GM21381 (cell line): ENCODE measurements at regions not wholly inside any gene's neighbourhood (a gene's known extent, or its start where the extent isn't known, plus 50 kb on each side); places are given as distances from the start of the nearest gene placed in this dataset.
"Not testable (repeated sequence)": the region's sequence is repeated elsewhere in the genome, so short reads cannot be mapped to it uniquely, and the experiment has no call there.

Experiments used
- ATAC-seq: cut with Tn5 transposase; IDR thresholded peaks from one replicate; pipeline ENCODE4 v1.9.1; 2021; ENCODE audit warnings: mild to moderate bottlenecking, moderate library complexity; ENCODE audit not compliant: unreplicated experiment

- ATAC-seq, result no peak
Measured at GRCh38 chr3:94398036-94398435, 335.2 kb downstream of the NSUN3 start.

- no peak for ATAC-seq
Measured at GRCh38 chr3:94401466-94401865, 338.6 kb downstream of the NSUN3 start.

GRCh38 chr3:94402126-94402525 is 339.3 kb downstream of the NSUN3 start:
- no peak for ATAC-seq

DNA sequence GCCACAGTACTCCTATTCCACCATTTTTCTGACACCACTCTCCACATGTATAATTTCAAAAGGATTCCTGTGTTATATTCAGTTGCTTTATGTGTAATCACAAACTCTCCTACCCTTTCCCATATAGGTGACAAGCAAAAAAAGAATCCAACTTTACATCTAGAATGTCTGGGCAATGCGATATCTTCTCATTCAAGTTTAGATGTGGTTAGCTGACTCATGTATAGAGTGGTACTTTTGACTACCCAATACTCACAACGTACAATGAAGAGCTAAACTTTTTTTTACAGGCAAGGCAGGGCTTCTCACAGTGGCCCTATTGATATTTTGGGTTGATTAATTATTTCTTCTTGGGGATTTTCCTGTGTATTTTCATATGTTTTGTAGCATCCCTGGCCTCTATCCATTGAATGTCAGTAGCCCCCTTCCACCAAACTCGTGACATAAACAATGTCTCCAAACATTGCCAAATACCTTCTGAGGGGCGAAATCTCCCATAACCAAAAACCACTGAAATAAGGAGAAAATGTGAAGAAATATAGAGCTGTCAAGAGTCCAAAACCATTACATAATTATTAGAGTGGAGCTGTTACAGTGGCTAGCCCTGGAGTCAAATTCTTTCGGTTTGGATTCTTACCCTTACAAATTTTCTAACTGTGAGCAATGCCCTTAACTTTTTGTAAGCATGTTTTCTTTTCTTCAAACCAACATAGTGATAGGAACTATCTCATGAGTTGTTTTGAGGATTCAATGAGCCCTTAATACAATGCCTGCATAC is 342.6 kb downstream of the NSUN3 start:
- no peak for ATAC-seq

GRCh38 chr3:94406595-94406994 is 343.7 kb downstream of the NSUN3 start:
- ATAC-seq, result no peak

DNA sequence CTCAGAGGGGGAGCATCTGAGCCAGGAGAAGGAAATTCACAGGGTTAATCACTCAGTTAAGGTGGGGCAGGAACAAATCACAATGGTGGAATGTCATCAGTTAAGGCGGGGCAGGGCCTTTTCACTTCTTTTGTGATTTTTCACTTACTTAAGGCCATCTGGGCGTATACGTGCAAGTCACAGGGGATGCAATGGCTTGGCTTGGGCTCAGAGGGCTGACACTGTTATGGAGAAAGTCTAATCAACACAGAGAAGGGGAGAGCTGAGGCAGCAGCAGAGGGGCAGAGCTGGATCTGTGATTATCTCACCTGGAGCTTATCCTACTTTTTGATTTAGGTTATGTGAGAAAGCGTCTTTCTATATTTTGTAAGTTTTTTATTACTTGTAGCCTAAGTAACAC is 350.1 kb downstream of the NSUN3 start:
- ATAC-seq, result not testable (repeated sequence)

DNA sequence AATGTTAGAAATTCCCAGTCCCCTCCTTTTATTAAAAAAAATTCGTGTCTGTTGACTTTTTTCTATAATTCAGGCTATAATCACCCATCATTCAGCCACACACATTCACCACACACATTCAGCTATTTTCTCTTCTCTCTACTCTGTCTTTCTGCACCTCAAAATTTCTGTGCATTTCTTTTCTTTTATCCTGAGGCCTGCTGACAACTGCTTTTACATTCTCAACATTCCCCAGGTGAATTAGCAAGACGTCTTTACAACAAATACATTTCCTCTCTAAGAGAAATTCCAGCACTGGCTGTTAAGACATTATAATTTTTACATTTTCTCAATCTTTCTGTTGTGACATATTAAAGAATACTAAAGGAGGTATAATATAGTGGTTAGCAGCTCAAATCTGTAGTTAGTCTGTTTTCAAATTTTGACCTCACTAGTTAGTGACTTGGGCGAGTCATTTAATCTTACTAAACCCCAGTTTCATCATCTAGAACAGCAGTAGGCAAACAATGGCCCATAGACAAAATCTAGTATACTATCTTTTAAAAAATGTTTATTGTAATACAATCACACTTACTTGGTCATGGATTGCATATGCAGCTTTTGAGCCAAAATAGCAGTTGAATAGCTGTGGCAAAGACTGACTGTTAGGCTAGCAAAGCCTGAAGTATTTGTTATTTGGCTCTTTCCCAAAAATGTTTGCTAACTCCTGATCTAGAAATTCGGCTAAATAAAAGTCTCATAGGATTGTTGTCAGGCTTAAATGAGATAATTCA is 350.7 kb downstream of the NSUN3 start:
- no peak for ATAC-seq

GRCh38 chr3:94414418-94414817 is 351.6 kb downstream of the NSUN3 start:
- ATAC-seq, result no peak

- no peak for ATAC-seq
Measured at GRCh38 chr3:94416768-94417167, 353.9 kb downstream of the NSUN3 start.

DNA sequence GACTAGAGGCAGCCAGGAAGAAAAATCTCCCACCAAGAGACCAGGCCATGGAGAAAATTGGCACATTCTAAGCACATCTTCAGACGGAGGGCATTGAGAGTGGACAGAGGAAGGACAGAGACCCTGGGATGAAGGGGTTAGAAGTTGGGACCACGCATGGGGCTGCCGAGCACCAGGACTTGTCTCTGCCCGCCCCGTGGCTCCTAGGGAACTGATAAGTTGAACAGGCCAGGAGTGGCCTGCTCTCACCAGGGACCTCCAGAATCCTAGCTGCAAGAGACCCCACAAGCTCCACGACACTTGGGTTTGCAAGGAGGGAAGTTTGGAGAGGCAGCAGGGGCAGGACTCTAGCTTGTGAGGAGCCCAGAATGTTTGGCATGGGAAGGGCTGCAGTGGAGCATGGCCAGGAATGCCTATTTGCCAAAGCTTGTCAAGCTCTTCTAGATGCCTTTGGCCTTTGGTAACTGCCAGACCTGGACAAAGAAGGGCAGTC is 355.1 kb downstream of the NSUN3 start:
- ATAC-seq, result no peak

GRCh38 chr3:94420931-94421330 is 358.1 kb downstream of the NSUN3 start:
- ATAC-seq, result no peak

DNA sequence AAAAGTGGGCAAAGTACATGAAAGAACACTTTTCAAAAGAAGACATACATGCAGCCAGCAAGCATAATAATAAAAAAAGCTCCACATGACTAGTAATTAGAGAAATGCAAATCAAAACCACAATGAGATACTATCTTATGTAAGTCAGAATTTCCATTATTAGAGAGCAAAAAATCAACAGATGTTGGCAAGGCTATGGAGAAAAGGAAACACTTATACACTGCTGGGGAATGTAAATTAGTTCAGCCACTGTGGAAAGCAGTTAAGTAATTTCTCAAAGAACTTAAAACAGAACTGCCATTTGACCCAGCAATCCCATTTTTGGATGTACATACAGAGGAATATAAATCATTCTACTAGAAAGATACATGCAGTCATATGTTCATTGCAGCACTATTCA is 360.7 kb downstream of the NSUN3 start:
- ATAC-seq, result no peak

- ATAC-seq, result no peak
Measured at GRCh38 chr3:94429517-94429916, 366.7 kb downstream of the NSUN3 start.

DNA sequence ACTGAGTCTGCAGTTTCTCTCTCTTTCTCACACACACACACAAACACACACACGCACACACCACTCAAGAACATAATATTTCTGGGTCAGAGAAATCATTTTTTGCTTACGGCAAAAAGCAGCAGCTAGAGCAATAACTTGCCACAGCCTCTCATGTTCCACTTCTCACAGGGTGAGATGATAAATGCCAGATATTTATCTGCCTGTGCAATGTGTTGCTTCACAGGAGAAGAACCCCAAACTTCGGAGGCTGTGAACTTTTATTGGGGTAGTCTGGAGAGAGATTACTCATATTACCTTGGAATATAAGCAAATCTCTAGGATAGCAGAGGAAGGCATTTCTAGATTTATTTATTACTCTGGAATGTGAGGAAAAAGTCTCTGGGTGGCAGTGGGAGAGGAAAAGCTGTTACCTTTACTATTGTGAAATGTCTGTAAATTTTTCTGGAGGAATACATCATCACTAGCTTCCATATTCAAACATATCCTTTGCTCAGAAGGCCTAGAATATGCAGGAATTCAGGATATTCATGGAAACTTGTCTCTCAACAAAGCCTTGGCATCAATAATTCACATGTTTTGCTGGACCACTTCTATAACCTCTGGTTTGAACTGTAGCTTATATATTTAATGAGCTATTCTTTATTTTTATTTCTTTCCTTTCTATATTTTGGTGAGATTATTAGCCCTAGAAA is 369.2 kb downstream of the NSUN3 start:
- ATAC-seq, result no peak

DNA sequence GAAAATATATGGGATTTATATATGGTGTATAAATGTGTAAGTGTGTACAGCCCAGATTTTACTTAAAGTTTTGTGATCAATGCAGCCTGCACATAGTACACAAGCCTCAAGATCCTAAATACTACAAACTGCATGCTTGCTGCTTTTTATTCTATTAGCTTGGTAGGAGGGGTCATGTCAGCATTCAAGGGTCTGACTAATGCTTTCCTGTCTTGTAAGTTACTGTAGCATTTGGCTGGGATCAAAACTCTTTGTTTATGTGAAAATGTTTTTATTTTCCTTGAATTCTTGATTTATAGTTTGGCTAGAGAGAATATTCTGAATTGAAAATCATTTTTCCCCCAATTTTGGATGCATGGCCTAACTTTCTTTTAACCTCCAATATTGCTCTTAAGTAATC is 370.9 kb downstream of the NSUN3 start:
- ATAC-seq, result no peak

GRCh38 chr3:94440767-94441493 is 378.1 kb downstream of the NSUN3 start:
- ATAC-seq, result no peak

- no peak for ATAC-seq
Measured at GRCh38 chr3:94441494-94441847, 378.6 kb downstream of the NSUN3 start.

- no peak for ATAC-seq
Measured at GRCh38 chr3:94453864-94454263, 391.0 kb downstream of the NSUN3 start.

GRCh38 chr3:94459167-94459566 is 396.3 kb downstream of the NSUN3 start:
- ATAC-seq, result no peak

GRCh38 chr3:94460931-94461330 is 398.1 kb downstream of the NSUN3 start:
- ATAC-seq, result no peak

DNA sequence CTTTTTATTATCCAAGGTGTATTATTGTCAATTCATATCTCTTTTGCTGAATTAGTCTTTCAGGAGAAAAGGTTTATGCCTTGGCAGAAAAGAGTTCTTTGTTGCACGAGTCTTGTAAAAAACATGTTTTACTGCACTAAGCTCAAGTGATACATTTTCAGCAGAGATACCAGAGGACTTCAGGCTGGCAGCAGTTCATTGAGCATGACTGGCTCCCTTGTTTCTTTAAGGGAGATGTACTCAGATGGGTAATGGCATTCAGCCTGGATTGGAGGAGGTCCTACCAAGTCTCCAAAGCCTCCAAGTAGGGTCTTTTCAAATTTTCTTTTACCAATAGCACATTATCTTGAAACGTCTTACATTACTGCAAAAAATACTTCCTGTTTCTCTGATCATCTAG is 400.1 kb downstream of the NSUN3 start:
- ATAC-seq, result no peak
